ENCODE measurements at regions not wholly inside any gene's neighbourhood (a gene's known extent, or its start where the extent isn't known, plus 50 kb on each side); places are given as distances from the start of the nearest gene placed in this dataset.
"Not testable (repeated sequence)": the region's sequence is repeated elsewhere in the genome, so short reads cannot be mapped to it uniquely, and the experiment has no call there.

- TF ChIP-seq, protein P1, sequence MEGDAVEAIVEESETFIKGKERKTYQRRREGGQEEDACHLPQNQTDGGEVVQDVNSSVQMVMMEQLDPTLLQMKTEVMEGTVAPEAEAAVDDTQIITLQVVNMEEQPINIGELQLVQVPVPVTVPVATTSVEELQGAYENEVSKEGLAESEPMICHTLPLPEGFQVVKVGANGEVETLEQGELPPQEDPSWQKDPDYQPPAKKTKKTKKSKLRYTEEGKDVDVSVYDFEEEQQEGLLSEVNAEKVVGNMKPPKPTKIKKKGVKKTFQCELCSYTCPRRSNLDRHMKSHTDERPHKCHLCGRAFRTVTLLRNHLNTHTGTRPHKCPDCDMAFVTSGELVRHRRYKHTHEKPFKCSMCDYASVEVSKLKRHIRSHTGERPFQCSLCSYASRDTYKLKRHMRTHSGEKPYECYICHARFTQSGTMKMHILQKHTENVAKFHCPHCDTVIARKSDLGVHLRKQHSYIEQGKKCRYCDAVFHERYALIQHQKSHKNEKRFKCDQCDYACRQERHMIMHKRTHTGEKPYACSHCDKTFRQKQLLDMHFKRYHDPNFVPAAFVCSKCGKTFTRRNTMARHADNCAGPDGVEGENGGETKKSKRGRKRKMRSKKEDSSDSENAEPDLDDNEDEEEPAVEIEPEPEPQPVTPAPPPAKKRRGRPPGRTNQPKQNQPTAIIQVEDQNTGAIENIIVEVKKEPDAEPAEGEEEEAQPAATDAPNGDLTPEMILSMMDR (IDR thresholded peaks at IDR 0.05; ENCODE audit: insufficient read depth, missing control alignments), result no peak
- DNase-seq (ENCODE audit: insufficient read length, low spot score) (no peak), FAIRE-seq (no peak)
Measured at GRCh38 chr5:36418152-36418979, 116.7 kb upstream of the RANBP3L start.

- no peak for FAIRE-seq
- DNase-seq (ENCODE audit: insufficient read length, low spot score), result no peak
- TF ChIP-seq, protein P1 (IDR thresholded peaks at IDR 0.05; ENCODE audit: insufficient read depth, missing control alignments), result no peak
Measured at GRCh38 chr5:36421256-36421655, 119.6 kb upstream of the RANBP3L start.

DNA sequence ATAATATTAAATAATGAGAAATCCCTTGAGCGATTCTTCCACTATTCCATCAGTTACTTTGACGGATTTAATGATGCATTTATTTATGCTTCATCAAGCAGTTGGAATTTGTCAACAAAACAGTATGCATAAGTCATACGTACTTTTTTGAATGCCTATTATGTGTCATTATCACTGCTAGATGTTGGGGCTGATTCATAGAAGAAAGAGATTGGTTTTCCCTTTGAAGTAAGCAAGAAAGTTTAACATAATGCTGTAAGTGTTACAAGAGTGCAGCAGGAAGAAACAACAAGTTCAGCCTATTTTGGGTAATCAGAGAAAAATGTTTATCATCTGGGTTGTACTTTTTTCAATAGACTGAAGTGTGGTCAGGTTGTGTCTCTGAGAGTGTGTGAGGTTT lies 121.2 kb upstream of the RANBP3L start:
- TF ChIP-seq, protein P1 (IDR thresholded peaks at IDR 0.05; ENCODE audit: insufficient read depth, missing control alignments), result no peak
- FAIRE-seq, result no peak
- no peak for DNase-seq (ENCODE audit: insufficient read length, low spot score)

- FAIRE-seq (no peak), DNase-seq (ENCODE audit: insufficient read length, low spot score) (no peak)
- TF ChIP-seq, protein P1 (IDR thresholded peaks at IDR 0.05; ENCODE audit: insufficient read depth, missing control alignments), result no peak
Measured at GRCh38 chr5:36423578-36424307, 122.0 kb upstream of the RANBP3L start.

GRCh38 chr5:36426070-36426469 lies 124.4 kb upstream of the RANBP3L start:
- FAIRE-seq; DNase-seq (ENCODE audit: insufficient read length, low spot score): not testable (repeated sequence)

- no peak for FAIRE-seq
Measured at GRCh38 chr5:36435516-36435915, 133.8 kb upstream of the RANBP3L start.

GRCh38 chr5:36436306-36436705 lies 134.6 kb upstream of the RANBP3L start:
- FAIRE-seq, result no peak

More at GRCh38 chr5:36435516-36435915, 133.8 kb upstream of the RANBP3L start:
- no peak for DNase-seq (ENCODE audit: insufficient read length, low spot score)
- TF ChIP-seq, protein P1 (IDR thresholded peaks at IDR 0.05; ENCODE audit: insufficient read depth, missing control alignments), result no peak

More at GRCh38 chr5:36436306-36436705, 134.6 kb upstream of the RANBP3L start:
- TF ChIP-seq, protein P1 (IDR thresholded peaks at IDR 0.05; ENCODE audit: insufficient read depth, missing control alignments), result no peak
- no peak for DNase-seq (ENCODE audit: insufficient read length, low spot score)

All from D721Med (cell line).